MV-4-11 (cell line): ENCODE measurements at regions not wholly inside any gene's neighbourhood (a gene's known extent, or its start where the extent isn't known, plus 50 kb on each side); places are given as distances from the start of the nearest gene placed in this dataset.

Experiments used
- DNase-seq: peaks from one replicate; lab custom pipeline; 2025; lab: John Stamatoyannopoulos, UW

DNA sequence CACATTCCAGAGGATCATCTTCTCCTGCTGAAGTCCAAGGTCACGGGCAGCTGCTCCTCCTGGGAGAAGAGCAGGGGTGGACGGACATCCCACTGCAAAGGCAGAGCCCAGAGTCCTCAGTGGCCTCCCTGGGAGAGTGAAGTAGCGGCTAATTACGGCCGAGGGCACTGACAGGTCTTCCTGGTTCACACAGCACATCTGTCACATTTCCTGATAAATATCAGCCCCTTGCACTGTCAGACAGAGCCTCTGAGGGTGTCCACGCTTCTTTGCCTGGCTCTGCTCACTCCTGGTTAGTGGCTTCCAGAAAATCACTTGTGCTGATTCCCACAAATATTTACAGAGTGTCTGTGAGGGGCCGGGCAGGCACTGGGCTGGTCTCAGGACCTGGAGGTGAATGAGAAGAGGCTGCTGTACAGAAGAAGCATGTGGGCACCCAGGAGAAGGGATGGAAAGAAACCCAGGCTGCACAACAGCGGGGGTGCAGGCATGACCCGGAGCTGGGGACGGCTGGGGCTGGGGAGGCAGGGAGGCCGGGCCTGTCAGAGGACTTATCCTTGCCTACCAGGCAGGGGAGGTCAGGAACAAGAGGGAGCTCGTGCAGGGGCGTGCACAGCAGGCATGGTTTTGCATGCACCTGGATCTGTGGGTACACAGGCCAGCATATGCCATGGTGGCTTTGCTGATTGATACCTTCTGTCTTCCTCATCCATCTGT, 258.2 kb upstream of the TNRC6C start:
- DNase-seq, result no peak

DNA sequence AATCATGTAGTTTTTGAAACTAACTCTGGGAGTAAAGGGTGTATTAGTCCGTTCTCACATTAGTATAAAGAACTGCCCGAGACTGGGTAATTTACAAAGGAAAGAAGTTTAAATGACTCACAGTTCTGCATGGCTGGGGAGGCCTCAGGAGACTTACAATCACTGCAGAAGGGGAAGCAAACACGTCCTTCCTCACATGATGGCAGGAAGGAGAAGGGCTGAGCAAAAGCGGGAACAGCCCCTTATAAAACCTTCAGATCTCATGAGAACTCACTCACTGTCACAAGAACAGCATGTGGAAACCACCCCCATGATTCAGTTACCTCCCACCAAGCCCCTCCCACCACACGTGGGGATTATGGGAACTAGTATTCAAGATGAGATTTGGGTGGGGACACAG, 256.5 kb upstream of the TNRC6C start:
- peak; percentile 16 for DNase-seq

DNA sequence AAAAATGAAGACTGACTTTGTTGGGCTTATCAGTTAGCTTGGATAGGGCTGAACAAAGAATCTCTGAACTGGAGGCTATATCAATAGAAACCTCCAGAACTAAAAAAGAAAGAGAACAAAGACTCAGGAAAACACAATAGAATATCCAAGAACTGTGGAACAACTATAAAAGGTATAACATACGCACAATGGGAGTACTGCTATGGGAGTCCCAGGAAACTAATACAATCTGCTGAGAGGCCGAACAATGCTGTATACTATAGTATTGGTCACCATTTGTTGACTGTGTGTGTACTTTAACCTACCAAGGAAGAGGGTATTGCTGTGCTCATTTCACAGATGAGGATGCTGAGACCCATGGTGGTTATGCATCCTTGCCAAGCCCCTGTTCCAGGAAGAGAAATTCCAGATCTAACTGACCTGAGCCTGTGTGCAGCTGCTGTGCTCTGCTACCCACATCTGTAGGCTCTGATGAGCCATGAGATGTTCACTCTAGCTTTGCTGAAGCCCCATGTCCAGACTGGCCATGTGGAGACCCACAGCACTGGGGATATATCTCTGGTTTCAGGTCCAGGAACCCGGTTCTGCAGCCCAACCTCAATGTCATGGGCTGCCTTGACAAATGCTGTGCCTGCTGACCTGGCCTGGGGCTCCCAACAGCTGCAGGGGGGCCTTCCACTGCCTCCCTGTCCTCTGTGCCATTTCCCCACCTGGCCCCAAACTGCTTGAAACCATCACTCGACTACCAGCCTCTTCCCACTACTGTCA, 254.3 kb upstream of the TNRC6C start:
- DNase-seq, result no peak

DNA sequence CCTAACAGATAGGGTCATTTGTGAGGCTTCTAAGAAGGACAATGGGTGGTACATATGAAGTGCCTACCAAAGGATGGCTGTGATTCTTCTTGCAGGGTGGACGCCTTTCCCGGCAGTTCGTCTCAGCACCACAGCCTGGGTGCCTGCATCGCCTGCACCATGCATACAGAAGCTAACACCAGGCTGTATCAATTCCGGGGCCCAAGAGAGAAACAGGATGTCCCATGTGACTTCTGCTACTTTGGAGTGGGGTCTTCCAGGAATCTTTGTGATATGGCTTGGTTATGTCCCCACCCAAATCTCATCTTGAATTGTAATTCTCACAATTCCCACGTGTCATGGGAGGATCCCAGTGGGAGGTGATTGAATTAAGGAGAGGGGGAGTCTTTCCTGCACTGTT, 251.6 kb upstream of the TNRC6C start:
- no peak for DNase-seq

DNA sequence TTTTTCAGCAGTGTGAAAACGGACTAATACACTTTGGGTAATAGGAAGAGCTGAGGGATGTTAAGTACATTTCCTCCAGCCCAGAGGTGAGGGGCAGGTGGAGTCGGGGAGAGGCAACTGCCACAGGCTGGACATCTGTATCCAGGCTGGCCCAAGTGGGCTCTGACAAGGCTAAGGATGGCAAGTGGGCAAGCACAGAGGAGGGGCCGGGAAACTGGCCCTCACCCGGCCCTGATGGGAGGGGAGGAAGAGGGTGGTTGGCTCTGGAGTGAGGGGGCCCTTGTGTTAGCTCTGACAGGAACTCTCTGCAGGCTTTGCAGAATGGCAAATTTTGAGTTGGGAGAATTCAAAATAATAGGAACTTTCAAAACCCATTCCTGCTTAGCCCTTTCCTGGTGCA, 251.0 kb upstream of the TNRC6C start:
- no peak for DNase-seq

DNA sequence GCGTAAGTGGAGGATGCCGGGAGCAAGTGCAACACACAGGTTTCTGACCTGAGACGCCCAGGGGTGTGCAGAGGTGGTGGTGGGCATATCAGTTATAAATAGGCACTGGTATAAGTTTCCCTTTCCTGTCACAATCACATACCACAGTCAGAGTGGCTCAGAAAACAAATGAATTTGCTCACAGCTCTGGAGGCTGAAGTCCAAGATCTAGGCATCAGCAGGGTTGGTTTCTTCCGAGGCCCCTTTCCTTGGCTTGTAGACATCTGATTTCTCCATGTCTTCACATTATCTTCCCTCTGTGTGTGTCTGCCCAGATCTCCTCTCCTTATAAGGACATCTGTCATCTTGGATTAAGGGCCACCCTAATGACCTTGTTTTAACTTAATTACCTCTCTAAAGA, 250.5 kb upstream of the TNRC6C start:
- no peak for DNase-seq

DNA sequence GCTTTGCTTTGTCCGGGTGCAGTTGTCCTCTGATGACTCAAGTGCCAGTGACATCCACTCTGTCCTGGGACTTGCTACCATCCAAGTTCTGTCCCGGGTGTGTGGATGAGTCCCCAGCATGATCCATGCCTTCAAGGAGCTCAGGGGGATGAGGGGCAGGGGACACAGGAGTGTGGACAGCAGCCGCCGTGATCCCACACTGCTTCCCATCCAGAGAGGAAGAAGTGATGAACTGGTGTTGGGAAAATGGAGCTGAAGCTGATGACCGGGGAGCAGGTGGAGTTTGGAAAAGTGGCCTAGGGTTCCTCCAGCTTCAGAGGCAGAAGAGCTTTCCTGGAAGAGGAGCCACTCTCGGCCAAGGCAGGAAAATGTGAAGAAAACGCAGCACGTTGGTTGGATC, 249.6 kb upstream of the TNRC6C start:
- no peak for DNase-seq

DNA sequence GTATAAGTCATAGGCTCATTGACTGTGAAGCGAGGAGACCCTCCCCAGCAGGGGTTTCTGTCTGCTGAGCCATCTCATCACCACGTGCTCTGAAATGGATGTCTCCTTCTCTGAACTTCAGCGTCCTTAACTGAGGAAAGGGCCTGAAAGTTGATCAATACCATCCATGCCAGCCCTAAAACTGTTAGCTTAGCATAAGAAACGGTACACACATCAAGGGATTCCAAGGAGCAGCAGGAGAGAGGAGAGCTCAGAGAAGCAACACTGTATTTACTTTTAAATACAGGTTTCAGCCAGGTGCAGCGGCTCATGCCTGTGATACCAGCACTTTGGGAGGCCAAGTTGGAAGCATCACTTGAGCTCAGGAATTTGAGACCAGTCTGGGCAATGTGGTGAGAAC, 248.9 kb upstream of the TNRC6C start:
- DNase-seq, result no peak

DNA sequence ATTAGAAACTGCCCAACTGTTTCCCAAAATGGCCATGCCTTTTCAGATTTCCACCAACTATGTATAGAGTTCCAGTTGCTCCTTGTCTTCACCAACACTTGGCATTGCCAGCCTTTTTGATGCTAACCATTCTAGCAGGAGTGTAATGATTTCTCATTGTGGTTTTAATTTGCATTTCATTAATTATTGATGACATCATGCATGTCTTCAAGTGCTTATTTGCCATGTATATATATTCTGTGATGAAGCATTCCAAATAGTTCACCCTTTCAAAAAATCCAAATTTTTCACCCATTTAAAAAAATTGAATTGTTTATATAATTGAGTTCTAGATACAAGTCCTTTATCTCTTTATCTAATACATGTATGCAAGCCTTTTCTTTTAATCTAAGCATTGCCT, 245.9 kb upstream of the TNRC6C start:
- no peak for DNase-seq

DNA sequence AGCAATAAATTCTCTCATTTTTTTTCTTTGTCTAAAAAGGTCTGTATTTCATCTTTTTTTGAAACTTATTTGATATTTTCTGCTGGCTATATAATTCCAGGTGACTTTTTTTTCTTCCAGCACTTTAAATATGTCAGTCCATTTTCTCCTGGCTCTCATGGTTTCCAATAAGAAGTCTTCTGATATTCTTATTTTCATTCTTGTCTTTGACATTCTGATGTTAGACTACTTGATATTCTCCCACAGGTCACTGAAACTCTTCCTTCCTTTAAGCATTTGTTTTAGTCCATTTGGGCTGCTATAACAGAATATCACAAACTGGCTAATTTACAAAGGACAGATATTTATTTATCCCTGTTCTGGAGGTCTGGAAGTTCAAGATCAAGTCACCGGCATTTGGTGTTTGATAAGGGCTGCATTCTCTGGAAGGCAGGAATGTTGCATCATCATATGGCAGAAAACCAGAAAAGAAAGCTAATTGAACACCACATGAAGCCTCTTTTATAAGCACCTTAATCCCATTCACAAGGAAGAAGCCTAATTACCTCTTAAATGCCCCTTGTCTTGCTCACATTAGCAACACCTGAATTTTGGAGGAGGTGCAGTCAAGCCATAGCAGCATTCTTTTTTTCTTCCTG, 242.1 kb upstream of the TNRC6C start:
- no peak for DNase-seq

DNA sequence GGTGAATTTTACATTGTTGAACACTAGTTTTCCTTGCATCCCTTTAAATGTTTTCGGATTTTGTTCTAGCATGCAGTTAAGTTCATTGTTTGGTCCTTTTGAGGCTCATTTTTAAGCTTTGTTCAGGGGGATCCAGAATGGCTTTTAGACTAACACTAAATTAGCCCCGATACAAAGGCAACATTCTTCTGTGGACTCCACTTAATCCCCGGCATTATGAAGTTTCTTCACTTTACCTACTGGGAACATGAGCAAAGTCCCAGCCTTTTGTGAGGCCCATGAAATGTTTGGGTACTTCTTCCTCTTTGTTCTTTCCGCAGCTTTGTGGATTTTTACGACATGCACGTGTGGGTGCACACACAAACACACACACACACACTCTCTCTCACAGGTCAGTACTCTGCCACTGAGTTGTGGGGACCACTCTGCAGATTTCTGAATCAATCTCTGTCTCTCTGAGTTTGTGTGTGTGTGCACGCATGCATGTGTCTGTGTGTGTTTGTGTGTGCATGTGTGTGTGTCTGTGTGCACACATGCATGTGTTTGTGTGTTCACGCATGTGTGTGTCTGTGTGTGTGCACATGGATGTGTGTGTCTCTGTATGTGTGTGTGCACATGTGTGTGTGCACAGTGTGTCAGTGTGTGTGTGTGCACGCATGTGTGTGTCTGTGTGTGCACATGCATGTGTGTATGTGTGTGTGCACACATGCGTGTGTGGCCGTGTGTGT, 240.4 kb upstream of the TNRC6C start:
- peak; percentile 76 for DNase-seq

DNA sequence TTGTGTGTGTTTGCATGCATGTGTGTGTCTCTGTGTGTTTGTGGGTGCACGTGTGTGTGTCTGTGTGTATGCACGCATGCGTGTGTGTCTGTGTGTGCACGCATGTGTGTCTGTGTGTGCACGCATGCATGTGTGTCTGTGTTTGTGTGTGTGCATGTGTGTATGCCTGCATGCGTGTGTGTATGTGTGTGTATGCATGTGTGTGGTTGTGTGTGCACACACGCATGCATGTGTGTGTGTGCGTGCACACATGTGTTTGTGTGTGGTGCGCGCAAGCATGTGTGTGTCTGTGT, 239.9 kb upstream of the TNRC6C start:
- DNase-seq, result no peak

DNA sequence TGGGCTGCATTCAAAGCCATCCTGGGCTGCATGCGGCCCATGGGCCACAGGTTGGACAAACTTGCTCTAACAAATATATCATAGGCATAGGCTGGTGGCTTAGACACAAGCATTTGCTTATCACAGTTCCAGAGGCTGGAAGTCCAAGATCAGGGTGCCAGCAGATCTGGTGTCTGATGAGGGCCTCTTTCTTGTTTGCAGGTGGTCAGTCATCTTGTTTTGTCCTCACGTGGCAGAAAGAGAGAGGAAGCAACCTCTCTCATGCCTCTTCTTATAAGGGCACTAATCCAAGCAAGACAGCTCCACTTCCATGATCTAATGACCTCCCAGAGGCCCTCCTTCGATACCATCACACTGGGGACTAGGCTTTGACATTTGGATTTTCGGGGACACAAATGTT, 238.7 kb upstream of the TNRC6C start:
- DNase-seq, result no peak

DNA sequence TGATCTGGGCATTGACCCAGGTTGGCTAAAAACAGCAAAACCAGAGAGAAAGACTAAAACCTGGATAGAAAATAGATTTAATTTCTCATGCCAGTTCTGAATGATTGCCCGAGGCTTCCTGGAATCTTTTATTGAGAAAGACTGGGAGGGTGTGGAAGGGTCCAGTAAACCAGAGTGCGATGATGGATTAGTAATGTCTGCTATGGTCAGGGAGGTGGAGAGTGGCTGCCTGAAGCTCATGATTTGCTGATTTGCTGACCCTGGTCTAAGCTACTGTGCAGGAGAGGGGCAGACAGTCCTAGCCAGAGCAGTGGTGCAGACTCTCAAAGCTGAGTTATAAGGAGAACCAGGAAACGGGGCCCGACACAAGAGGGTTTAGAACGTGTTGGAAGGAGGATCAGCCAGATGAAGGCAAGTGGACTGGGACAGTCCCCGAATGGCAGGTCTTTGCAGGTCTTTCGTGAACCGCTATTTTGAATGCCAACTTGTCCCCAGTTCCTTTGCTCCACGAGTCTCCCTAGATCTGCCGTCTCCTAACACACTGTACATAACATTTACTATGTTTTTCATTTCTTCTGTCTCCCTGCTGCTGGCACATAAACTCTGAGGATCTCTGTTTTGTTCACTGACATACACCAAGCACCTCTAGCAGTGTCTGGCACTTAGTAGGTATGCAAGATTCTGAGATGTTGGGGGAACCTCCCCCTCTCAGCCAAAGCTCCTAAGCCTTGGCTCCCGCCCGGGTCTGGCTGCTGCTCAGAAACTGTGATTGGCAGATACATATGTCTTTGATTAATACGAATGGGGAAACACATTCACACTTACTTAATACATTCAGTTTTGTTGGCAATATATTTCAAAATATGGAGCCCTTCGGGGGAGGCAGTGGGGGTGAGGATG, 237.3 kb upstream of the TNRC6C start:
- DNase-seq, result no peak

DNA sequence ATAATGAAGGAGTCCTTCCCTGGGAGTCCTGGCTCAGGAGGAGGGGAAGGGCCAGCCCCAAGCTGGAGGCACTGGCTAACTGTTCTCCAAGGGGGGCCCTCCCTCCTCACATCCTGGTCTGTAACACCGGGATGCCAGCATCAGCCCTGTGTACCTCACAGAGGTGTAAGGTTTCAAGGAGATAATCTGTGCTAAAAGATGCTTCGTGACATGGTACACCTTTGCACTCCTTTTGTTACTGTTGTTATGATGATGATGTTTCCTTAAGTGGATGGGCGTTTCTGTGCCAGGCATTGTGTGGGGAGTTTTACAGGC, 236.7 kb upstream of the TNRC6C start:
- no peak for DNase-seq

DNA sequence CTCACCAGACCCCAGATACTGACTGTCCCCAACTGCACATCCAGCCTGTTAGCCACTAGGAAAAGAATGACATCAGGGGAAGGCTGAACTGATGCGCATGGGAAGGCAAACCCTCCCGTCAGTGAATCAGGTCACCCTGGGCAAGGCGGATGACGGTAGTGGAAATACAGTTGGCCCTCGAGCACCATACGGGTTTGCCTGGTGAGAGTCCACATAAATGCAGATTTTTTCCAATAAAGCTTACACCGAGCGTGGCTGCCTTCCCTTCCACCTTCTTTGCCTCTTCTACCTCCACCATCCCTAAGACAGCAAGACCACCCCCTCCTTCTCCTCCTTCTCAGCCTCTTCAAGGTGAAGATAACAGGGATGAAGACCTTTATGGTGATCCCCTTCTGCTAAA, 236.1 kb upstream of the TNRC6C start:
- DNase-seq, result no peak

DNA sequence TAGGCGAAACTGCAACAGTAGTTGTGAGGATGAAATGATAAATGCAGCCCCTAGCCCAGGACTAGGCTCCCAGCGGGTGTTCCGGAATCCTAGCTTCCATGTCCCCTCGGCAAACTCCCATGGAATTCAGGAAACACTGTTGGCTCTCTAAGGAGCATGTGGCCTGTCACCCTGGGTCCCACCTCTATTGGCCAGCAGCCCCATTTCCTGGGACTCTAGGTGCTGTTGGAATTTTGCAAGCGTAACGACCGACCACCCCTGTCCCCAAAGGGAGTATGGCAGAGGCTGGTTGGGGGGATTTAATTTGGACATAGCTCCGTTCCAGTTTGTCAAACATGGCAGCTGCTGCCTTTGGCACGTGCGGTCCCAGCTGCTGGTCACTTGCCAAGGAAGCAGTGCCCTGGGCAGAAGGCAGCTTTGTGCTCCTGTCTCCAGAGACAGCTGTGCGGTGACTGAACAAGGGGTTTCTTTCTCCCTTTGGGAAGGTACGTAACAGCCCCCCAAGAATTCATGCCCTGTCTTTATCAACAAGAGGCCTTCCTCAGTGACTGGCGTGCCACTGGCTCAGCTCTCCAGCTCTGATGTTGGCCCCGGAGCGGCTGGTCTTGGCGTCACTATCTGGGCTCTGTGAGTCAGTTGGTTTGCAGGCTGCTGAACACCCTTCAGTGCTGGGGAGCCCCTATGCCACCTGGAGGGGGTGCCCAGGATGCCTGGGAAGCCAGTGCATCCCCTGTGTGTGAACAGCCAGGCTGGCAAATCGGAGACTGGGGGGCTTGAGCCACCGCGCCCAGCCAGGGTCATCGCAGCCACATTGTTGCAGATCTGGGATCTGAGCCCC, 235.2 kb upstream of the TNRC6C start:
- no peak for DNase-seq

DNA sequence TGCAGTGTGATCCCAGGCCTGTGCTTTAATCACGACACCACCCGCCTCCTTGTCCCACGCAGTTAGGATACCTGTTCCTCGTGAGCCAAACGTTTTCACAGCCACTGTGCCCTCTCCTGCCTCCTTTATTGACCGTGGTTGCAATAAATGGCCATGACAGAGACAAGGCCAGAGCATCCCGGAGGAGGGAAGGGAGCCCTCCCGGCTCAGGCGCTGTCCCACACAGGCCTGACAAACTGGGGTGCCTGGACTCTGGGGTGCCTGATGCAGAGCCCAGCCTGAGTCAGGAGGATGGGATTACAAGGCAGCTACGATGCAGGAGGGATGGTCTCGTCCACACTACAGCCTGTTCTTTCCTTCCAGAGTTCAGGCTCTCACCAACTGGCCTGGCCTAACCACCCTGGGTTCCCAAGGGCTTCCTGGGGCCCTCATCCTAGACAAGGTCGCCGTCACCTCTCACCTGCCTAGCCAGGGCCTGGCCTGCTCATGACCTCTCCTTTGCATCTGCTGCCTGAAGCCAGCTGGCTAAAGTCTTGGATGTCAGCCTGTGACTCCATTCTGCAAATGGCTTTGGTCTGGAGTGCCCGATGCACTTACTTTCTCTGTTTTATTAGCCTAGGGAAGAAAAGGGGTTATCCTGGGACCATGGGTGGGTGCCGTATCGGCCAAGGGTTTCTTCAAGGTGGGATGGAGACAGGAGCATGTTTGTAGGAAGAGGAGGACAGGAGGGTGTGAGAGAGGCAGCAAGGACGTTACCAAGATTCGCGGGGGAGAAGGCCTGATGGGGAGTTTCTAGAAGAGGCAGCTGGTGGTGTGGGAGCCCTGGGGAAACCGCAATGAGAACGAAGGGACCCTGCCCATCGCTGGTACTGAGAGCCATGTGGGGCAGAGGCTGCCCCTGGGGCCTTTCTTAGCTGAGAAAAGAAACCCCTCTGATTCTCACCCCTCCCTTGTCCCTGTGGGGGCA, 234.3 kb upstream of the TNRC6C start:
- DNase-seq, result no peak

DNA sequence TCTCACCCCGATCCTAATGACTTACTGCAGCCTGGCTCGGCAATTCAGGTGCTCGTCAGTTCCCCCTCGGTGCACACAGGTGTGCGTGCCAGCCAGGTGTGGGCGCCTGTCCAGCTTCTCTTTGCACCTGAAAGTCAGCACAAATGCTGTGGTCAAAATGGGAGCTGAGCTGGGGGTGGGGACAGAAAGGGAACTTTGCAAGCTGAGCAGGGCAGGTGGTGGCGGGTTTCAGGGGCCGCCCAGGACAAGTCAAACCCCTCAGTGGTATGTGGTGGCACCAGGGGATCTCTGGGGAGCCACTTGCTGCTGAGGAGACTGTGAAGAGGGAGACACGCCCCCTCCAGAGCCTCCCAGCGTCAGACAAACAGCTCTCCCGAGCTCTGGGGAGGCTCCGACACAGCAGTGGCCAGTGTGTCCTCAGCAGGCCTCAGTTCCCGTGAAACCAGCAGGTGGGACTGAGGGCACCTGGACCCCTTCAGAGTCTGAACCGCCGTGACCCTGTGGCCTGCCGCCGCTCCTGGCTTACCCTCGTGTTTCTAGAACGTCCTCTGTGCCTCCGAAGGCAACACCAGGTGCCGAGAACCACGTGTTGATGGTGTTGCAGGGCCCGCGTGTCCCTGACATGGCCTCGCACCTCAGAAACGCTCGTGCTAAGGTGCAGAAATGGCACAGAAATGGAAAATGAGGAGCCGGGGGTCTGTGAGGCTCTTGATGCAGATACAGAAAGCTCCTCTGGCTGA, 233.5 kb upstream of the TNRC6C start:
- DNase-seq, result no peak
